Loucy (cell line): ENCODE measurements at regions not wholly inside any gene's neighbourhood (a gene's known extent, or its start where the extent isn't known, plus 50 kb on each side); places are given as distances from the start of the nearest gene placed in this dataset.

Experiments used
- H2AFZ ChIP-seq: fragments of 200-600 bp; sonication (generic); 2 replicates; pipeline ENCODE4 v1.6.0; 2016; ENCODE audit warnings: antibody characterized with exemption, mild to moderate bottlenecking, low read length, moderate library complexity
- H3F3A ChIP-seq: fragments of 200-600 bp; 2 replicates; pipeline ENCODE4 v1.6.0; 2016; ENCODE audit warnings: antibody characterized with exemption, low read depth, mild to moderate bottlenecking
- H3K27me3 ChIP-seq: fragments of 200-600 bp; sonication (generic); 2 replicates; pipeline ENCODE4 v1.6.1; 2014; ENCODE audit warnings: low read length, mild to moderate bottlenecking; ENCODE audit not compliant: insufficient read depth, poor library complexity, severe bottlenecking
- H3K36me3 ChIP-seq: fragments of 200-600 bp; sonication (generic); 2 replicates; pipeline ENCODE4 v1.6.1; 2016; ENCODE audit warnings: low read length; ENCODE audit not compliant: insufficient read depth
- H3K4me1 ChIP-seq: fragments of 200-600 bp; sonication (generic); 2 replicates; pipeline ENCODE4 v1.5.1; 2014; ENCODE audit warnings: low read length, mild to moderate bottlenecking; ENCODE audit not compliant: insufficient read depth, poor library complexity, severe bottlenecking
- H3K4me2 ChIP-seq: fragments of 200-600 bp; sonication (generic); 2 replicates; pipeline ENCODE4 v1.6.0; 2014; ENCODE audit warnings: antibody characterized with exemption, low read length, low read depth, mild to moderate bottlenecking; ENCODE audit not compliant: poor library complexity, severe bottlenecking
- H3K4me3 ChIP-seq: fragments of 200-600 bp; sonication (generic); 2 replicates; pipeline ENCODE4 v1.5.1; 2014; ENCODE audit warnings: low read length, mild to moderate bottlenecking, mixed read lengths; ENCODE audit not compliant: poor library complexity, severe bottlenecking
- H3K79me2 ChIP-seq: fragments of 200-600 bp; sonication (generic); 2 replicates; pipeline ENCODE4 v1.6.1; 2014; ENCODE audit warnings: low read length; ENCODE audit not compliant: insufficient read depth
- H3K9ac ChIP-seq: fragments of 200-600 bp; sonication (generic); 2 replicates; pipeline ENCODE4 v1.6.0; 2014; ENCODE audit warnings: mild to moderate bottlenecking, low read depth, low read length, moderate library complexity; ENCODE audit not compliant: poor library complexity, severe bottlenecking
- H3K9me2 ChIP-seq: fragments of 200-600 bp; sonication (generic); replicated peaks from 2 replicates; pipeline ENCODE4 v1.6.1; 2016; ENCODE audit warnings: low read depth, low read length, mixed read lengths
- H3K9me3 ChIP-seq: fragments of 200-600 bp; sonication (generic); 2 replicates; pipeline ENCODE4 v1.6.1; 2014; ENCODE audit warnings: mild to moderate bottlenecking, antibody characterized with exemption, low read length, low read depth; ENCODE audit not compliant: insufficient read depth
- H4K20me1 ChIP-seq: fragments of 200-600 bp; sonication (generic); 2 replicates; pipeline ENCODE4 v1.6.0; 2014; ENCODE audit warnings: antibody characterized with exemption, low read length, mild to moderate bottlenecking; ENCODE audit not compliant: insufficient read depth, poor library complexity, severe bottlenecking
- EZH2phosphoT487 ChIP-seq: fragments of 200-600 bp; IDR thresholded peaks from 2 replicates; pipeline ENCODE4 v1.6.1; 2018; ENCODE audit warnings: antibody characterized with exemption, mild to moderate bottlenecking, moderate library complexity, borderline replicate concordance
- TF ChIP-seq, protein P1 (sequence below): fragments of 200-600 bp; sonication (generic); conservative IDR thresholded peaks from 2 replicates; pipeline ENCODE4 v1.5.1; 2014; ENCODE audit warnings: mild to moderate bottlenecking, antibody characterized with exemption, low read length

GRCh38 chr3:116939091-116939490 is 229.5 kb downstream of the TUSC7 start:
- Histone ChIP-seq H4K20me1 (no peaks in the 10 kb centered on the region), H3K27me3 (no peaks in the 10 kb centered on the region), H3K4me3 (no peak overlapping the region), H3F3A (no peaks in the 10 kb centered on the region), H3K79me2 (no peaks in the 10 kb centered on the region), H2AFZ (no peak overlapping the region), H3K4me2 (no peak overlapping the region), H3K9me3 (no peaks in the 10 kb centered on the region), H3K9me2 (no peaks in the 10 kb centered on the region), H3K36me3 (no peaks in the 10 kb centered on the region), H3K4me1 (no peaks in the 10 kb centered on the region), H3K9ac (no peak overlapping the region)
- no peak for TF ChIP-seq EZH2phosphoT487
- TF ChIP-seq, protein P1, sequence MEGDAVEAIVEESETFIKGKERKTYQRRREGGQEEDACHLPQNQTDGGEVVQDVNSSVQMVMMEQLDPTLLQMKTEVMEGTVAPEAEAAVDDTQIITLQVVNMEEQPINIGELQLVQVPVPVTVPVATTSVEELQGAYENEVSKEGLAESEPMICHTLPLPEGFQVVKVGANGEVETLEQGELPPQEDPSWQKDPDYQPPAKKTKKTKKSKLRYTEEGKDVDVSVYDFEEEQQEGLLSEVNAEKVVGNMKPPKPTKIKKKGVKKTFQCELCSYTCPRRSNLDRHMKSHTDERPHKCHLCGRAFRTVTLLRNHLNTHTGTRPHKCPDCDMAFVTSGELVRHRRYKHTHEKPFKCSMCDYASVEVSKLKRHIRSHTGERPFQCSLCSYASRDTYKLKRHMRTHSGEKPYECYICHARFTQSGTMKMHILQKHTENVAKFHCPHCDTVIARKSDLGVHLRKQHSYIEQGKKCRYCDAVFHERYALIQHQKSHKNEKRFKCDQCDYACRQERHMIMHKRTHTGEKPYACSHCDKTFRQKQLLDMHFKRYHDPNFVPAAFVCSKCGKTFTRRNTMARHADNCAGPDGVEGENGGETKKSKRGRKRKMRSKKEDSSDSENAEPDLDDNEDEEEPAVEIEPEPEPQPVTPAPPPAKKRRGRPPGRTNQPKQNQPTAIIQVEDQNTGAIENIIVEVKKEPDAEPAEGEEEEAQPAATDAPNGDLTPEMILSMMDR: no peak

DNA sequence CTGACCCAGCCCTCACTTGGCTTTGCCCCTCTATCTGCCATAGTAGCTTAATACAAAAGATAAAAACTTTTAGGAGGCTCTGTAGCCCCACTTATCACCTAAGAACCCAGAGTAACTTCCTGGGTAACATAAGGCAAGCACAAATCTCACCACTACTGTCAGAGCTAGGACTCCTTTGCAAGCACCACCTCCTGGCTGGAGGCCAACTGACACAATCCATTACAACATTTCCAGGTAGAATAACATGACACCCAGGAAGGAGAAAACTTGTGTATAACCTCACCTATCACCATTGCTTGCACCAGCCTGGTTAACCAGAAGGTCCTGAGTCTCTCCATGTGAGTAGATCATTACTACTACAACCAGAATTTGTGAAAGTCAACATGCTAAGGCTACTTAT is 230.0 kb downstream of the TUSC7 start:
- Histone ChIP-seq H3K4me2 (no peak overlapping the region), H3K9me3 (no peaks in the 10 kb centered on the region), H4K20me1 (no peaks in the 10 kb centered on the region), H3F3A (no peaks in the 10 kb centered on the region), H2AFZ (no peak overlapping the region), H3K79me2 (no peaks in the 10 kb centered on the region), H3K4me3 (no peak overlapping the region), H3K9ac (no peak overlapping the region), H3K36me3 (no peaks in the 10 kb centered on the region), H3K27me3 (no peaks in the 10 kb centered on the region), H3K4me1 (no peaks in the 10 kb centered on the region), H3K9me2 (no peaks in the 10 kb centered on the region)
- TF ChIP-seq, protein P1: no peak

DNA sequence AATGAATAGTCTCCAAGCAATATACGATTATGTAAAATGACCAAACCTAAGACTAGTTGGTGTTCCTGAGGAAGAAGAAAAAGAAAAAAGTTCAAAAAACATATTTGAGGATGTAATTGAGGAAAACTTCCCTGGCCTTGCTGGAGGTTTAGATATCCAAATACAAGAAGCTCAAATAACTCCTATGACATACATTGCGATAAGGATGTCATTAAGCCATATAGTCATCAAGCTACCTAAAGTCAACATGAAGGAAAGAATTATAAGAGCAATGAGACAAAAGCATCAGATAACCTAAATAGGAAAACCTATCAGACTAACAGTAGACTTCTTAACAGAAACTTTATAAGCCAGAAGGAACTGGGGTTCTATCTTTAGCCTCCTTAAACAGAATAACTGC is 231.1 kb downstream of the TUSC7 start:
- H3K4me3 ChIP-seq: no peak overlapping the region
- no peaks in the 10 kb centered on the region for H3K36me3 ChIP-seq

More for the DNA sequence above, 231.1 kb downstream of the TUSC7 start:
- Histone ChIP-seq H3K27me3 (no peaks in the 10 kb centered on the region), H3K9me3 (no peaks in the 10 kb centered on the region), H4K20me1 (no peaks in the 10 kb centered on the region), H3K9me2 (no peaks in the 10 kb centered on the region), H3K4me2 (no peak overlapping the region), H2AFZ (no peak overlapping the region), H3K4me1 (no peaks in the 10 kb centered on the region), H3K79me2 (no peaks in the 10 kb centered on the region), H3F3A (no peaks in the 10 kb centered on the region), H3K9ac (no peak overlapping the region)
- no peak for TF ChIP-seq EZH2phosphoT487
- TF ChIP-seq, protein P1: no peak
